ENCODE measurements at regions not wholly inside any gene's neighbourhood (a gene's known extent, or its start where the extent isn't known, plus 50 kb on each side); places are given as distances from the start of the nearest gene placed in this dataset.

DNA sequence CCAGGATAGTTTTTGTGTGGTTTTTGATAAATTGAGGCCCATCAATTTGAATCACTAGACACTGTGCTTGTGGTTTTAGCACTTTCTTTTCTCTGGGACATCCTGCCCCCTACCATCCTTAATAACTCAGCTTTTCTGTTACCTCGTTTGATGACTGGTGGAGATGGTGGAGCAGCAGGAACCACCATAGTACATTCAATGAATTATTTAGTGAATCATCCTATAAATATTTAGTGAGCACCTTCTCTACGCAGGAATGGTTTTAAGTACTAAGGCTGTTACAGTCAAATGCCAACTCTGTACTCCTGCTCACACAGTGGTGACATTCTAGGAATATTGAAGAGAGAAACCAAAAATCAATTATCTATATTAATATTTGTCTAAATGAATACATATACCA is 585.2 kb downstream of the HAO1 start:
- no peak for DNase-seq

DNA sequence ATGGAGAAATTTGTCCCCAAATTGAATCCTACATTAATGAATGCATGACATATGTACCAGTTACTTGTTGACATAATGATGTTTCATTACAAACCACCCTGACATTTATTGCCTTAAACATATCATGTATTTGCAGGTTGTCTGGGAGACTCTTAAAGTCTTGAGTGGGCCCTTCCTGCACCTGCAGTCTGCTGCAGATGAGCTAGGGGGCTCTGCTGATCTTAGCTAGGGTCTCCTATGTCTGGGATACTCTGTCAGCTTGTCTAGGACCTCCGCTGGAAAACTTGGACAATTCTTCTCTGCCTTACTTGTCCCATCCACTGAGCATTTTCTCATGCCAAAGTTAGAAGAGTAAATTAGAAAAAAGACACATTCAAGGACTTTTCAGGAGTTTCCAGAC is 581.6 kb downstream of the HAO1 start:
- DNase-seq, result no peak

DNA sequence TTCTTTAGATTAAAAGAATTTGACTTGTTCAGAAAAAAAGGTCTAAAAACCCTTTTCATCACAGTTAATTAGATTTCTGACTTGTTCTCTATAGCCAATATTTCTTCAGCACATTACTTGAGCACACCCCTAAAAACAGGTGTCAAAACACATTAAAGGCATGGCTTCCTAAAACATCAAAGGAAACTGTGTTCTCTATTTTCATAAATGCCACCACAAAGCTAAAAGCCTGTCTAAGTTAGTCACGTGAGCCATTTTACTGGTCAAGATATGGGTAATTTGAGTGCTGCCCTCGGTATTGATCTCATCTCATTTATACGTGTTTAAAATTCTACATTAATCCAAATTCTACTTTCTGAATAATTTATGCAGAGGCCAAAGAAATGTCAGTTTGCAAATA is 580.5 kb downstream of the HAO1 start:
- no peak for DNase-seq

DNA sequence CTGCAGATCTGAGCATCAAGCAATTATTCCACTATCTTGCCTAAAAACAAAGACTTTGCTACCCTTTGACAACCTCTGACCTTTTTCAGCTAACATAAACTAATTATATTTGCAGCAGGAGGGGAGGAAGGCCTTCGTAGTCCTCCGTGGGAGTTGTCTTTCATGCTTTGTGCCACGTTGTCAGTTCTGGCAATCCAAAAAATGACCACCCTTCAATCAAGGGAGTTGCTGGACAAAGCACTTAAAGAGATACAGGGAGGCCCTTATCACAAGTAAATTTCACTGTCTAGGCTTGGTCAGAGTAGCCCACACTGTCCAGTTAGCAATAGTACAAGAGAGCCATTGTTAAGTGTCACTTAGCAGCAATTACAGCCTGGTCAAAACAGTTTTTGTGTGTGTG is 578.9 kb downstream of the HAO1 start:
- DNase-seq, result no peak

DNA sequence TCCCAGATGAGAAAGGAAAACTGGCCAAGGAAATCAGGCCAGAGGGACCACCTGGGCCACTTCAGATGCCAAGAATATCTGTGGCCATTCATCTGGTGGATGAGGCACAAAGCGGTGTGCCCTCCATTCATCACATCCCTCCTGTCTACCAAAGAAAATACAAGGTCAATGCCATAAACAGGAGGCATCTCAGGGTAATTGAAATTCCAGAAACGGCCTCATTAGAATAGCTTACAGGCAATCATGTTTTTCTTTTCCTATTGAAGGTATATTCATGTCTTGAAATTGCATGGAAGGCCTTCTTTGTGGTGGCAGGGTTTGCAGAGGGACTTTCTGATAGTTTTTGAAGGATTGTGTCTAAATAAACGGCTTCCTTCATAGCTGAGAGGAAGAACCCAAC is 578.3 kb downstream of the HAO1 start:
- no peak for DNase-seq

DNA sequence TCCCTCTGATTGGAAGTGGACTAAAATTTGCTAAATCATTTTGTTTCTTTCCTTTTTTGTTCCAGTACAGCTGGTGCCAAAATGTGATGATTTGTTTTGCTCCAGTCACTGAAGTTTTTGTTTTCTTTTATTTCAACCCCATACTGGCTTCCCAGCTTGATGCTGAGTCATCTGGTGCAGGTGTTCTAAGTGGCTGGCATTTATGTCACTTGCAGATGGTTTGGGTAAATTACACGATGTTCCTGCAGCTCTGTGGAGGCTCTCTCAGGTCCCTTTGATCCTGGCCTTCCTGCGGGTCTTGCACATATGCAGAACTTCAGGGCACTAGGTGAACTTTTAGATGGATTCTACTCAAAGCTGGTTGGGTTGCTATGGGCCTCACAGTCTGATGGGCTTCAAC is 577.7 kb downstream of the HAO1 start:
- no peak for DNase-seq

DNA sequence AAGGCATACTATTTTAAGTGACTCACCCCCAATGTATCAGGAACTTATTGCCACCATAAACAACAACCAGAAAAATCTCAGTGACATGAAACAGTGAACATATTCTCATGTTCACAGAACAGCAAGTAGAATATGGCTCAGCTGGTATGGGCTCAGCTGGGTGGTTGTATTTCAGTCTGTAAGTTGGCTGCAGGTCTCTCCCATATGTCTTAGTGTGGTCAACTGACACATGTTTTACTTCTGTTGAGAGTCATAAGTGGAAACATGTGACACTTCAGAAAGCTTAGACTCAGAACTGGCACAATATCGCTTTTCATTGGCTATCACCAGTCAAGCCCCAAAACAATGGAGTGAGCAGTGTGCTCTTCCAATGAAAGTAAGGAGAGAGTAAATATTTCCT is 574.1 kb downstream of the HAO1 start:
- DNase-seq, result no peak

DNA sequence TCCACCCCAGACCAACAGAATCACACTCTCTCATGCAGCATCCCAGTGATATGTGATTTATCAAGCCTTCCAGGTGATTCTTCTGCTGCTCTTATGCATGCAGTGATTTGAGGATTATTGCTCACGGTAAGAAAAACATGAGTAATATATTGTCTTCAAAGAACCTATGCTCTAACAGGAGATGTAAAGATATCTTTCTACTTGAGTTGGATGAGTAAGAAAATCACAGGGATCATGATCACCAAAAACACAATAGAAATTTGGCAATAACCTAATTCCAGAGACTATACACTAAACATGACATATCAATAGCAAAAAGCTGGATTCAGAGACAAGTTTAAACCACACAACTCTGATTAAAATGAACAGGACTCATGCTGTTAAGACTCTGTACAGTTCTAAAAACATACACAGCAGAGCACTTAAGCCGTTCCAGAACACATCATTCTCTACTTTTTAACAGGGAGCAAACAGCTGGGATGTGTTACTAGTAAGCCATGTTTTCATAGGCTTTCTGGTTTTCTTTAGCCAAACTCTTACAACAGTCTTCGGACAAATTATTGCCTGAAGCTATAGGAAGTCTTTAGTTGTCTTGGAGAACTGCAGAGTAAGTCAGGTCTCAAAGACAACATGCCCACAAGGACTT is 568.6 kb downstream of the HAO1 start:
- no peak for DNase-seq

DNA sequence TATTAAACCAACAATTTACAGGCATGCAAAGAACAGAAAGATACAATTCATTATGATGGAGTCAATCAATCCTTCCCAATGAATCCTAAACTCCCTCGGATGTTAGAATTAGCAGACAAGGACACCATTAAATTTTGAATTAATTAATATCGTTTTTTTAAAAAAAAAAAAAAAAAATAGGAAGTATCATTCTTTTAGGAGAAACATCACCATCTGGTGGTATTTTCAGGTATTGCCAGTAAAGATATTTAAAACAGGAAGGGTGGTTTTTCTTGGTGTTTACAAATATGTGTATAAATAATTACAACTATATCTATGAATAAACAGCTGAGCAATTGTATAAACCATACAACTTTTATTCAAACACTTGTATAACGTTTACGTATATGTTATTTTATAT is 564.4 kb downstream of the HAO1 start:
- no peak for DNase-seq

DNA sequence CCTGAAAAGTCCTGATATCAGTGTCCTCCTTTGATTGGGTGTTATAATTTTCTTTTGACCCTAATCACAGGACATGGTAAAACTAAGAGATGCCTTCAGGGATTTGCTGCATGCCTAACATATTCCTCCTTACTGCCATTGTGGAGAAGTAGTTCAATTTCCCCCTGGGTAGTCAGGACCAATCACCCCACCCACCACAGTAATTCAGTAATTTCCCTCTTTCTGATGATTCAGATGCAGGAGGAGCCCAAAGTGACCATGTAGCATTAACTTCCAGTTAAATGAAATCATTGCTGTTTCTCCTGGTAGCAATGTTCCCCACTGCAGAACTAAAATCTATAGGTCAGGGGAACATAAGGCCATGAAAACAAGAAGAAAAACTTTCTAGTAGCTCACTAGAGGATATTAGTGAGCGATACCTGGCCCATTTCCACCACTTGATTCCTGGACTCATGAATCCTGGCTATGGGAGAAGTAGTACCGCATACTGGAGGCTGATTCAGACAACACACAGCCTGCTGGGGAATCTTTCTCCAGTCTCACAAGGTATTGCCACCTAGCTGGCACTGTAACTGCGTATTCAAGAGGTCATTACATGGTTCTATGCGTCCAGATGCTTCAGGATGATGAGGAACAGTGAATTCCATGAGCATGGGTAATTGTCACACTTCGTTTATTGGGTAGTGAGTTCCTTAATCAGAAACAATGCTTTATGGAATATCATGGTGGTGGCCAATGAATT is 561.2 kb downstream of the HAO1 start:
- DNase-seq, result no peak

DNA sequence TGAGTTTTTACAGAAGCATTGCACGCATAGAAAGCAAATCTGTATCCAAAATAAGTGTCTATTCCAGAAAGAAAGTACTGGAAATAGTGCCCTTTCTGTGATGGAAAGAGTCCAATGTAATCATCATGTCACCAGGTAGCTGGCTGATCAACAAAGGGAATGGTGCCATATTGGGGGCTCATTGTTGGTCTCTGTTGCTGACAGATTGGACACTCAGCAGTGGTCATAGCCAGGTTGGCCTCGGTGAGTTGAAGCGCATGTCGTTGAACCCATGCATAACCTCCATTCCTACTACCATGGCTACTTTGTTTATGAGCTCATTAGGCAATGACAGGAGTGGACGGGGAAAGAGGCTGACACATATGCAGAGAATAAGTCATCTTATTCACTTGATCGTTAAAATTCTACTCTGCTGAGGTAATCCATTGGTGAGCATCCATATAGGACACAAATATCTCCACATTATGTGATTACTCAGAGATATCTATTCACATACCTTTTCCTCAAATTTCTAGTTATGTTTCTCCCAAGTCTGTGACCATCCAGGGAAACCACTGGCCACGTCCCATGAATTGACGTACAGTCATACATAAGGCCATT is 560.5 kb downstream of the HAO1 start:
- no peak for DNase-seq

DNA sequence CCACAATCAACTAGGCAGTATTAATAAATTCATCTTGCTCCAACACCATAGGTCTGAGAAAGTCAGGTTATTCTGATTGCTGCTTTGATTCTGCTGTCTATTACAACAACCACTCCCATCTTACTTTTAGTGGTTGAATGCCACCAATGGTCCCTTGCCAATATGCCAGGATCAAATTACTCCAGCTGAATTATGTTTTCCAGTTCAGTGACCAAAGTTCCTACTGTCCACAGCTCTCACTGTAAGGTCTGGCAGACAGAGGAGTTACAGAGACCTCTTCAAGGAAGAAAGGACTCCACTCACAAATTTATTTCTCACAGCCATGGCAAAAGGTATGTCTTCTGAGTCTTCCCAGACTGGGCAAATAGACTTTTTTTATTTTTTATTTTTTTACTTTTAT is 557.0 kb downstream of the HAO1 start:
- no peak for DNase-seq

DNA sequence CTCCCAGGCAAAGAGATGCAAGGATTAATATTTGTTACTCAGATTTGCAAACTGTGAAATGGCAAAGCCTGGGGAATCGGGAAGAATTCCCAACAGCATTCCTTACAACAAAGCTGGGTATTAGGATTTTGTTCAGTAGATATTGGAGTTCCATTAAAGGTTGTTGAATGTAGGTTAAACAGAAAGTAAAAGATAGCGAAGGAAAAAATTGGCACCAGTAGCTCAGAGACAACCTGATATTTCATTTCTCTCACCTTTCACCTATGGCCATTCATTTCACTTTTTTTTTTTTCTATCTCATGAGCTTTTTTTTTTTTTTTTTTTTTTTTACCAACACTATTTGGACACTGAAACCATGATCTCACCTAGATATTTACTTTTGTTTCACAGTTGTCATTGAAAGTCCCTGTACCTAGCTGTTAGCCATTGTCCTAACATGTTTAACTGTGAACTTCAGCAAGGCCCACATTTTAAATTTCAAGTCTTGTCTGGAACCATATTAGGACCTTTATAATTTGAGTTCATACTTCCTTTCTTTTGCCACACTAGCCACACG is 552.5 kb downstream of the HAO1 start:
- DNase-seq, result no peak

DNA sequence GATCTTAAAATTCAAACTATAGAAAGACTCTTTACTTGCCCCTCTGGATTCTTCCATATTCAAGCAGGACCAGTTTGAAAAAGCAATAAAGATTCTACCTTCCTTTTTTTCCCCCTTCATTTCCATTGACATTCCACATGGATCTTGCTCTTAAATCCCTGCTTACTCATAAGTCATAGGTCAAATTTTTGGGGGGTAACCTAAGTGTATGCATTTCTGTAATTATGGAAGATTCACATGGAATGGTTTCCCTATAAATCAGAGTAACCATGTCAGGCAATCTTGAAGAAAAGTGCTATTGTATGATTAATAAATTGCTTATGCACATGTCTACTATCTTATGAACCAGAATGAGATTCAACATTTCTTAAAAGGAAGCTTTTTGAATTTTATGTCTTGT is 551.0 kb downstream of the HAO1 start:
- no peak for DNase-seq

DNA sequence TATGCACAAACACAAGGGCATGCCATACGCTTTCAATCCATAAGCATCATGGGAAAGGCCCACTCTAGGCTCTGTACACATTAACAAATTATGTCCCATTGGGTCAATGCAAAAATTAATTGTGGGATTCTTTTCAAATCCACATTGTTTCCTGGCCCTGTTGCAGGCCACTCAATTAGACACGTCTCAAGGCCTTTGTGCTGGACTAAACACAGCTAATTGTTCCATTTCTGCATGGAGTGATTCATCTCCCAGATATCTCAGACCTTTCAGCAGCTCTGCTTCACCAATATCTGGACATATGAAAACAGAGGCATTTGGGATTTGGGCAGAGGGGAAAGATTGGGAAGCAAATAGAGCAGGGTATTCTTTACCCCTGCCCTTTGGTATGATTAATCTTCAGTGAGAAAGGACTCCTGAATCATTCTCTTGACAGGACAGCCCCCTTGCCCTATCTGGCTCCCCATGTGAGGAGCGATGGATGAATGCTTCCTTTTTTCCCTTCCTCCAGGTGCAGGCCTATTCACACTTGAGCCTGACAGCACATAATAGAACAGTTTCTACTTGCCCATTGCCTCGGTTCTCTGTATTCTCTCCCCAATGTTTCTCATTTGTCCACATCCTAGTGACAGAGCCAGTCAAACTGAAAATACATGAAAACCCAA is 547.6 kb downstream of the HAO1 start:
- no peak for DNase-seq

DNA sequence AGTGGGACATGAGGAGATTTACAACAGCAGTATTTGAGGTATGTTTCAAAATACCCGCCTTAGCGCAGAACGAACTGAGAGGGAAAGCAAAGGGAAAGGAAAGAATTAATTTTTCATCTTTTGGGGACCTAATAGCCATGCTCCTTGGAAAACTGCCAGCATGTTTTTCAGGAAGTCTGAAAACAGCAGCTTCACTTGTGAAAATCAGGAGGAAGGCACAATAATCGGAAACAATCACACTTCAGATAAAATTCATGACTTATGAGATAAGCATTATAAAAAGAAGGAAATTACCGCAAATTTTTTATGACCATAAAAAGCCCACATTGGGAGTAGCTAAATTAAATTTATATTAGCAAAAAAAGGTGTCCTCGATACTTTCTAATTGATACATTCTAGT is 541.1 kb downstream of the HAO1 start:
- no peak for DNase-seq

DNA sequence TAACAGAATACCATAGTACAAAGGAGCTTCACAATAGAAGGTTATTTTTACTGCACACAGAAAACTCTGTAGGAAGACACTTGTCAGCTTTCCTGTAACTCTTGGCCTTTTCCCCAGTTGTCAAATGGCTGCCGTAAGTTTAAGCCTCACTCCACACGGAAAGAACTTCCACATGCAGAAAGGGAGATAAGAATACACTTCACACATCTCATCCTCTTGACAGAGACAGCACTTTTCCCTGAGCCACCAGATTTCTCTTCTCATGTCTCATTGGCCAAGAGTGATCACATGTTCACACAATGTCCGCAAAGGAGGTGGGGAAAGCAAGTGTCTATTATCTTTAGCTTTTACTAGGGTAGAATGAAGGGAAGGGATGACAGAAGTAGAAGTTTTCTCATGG is 540.7 kb downstream of the HAO1 start:
- DNase-seq, result no peak

DNA sequence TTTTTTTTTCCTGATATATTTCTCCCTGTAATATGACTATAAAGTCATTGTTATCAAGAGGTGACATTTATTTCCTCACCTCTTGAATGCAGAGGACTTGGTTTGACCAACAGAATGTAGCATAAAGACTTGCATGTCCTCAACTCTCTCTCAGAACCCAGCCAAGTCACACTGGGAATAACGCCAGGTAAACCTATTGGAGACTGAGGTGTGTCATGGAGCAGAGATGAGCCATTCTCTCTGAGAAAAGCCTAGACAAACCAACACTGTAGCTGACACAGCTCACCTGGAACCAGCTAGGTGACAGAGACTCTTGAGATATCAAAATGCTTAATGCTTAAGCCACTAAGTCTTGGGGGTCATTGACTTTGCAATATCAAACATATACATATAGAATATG is 533.6 kb downstream of the HAO1 start:
- DNase-seq, result no peak

DNA sequence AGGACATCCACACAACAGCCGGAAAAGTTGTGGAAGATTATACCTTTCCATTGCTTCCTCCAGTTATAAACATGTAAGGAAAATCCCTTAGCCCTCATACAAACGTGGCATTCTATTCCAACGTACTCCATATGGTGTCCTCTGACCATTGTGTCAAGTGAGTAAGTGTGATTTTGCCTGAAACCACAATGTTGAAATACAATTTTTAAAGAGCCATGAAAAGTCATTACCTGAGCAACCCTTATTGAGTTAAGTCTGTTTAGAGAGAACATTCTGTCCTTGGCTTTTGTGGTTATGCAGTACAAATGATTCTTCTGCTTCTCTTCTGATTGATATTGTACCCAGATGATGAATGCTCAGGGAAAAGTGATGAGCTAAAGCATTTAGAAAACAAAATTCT is 530.1 kb downstream of the HAO1 start:
- no peak for DNase-seq

DNA sequence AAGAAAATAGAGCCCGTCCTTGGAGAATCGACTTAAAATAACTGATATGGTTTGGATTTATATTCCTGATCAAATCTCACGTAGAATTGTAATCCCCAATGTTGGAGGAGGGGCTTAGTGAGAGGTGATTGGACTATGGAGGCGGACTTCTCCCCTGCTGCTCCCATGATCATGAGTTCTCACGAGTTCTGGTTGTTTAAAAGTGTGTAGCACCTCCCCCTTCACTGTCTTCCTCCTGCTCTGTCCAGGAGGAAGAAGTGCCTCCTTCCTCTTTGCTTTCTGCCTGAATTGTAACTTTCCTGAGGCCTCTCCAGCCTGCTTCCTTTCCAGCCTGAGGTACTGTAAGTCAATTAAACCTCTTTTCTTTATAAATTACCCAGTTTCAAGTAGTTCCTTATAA is 529.2 kb downstream of the HAO1 start:
- no peak for DNase-seq

DNA sequence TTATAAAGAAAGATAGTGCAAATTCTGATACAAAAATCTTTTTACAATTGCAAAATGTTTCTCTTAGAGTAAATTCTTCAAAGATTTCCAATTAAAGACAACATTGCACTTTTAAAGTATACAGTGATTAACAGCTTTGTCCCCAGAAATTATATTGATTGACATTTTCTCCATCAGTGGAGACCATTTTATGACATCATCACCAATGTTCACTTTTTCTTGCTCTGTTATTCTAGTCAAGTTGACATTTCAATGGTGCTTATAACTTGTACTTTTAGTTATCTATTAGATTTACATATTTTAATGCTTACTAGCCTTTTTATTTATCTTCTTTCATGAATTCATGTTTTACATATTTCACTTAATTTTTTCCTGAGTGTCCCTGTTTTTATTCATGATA is 524.8 kb downstream of the HAO1 start:
- no peak for DNase-seq

DNA sequence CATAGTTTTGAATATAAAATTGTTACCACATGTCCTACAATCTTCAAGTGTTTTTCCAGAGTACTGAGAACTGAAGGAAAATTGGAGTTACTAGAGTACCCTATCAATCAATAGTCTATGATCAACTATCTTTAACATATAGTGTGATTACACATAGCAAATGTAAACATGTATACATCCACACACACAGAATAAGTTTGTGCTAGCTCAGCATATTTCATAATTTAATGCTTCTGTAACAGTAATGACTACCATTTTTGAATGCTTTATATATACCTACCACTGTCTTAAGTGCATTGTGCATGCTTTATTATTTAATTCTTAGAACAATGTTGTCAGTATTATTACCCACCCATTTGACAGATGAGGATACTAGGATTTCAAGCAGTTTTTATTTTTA is 523.9 kb downstream of the HAO1 start:
- DNase-seq, result no peak

DNA sequence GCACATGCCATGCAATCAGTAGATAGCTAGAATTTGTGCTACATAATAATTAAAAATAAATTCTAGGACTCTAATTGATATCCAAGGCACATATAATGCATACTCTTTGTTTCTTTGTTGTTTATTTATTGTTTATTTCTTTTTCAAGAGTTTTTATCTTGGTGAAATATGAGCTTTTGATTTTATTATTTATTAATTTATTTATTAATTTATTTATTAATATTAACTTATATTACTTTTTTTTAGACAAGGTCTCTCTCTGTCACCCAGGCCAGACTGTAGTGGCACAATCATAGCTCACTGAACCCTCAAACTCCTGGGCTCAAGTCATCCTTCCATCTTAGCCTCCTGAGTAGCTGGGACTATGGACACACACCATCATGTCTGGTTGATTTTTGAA is 519.9 kb downstream of the HAO1 start:
- no peak for DNase-seq
